ENCODE measurements at regions not wholly inside any gene's neighbourhood (a gene's known extent, or its start where the extent isn't known, plus 50 kb on each side); places are given as distances from the start of the nearest gene placed in this dataset.

DNA sequence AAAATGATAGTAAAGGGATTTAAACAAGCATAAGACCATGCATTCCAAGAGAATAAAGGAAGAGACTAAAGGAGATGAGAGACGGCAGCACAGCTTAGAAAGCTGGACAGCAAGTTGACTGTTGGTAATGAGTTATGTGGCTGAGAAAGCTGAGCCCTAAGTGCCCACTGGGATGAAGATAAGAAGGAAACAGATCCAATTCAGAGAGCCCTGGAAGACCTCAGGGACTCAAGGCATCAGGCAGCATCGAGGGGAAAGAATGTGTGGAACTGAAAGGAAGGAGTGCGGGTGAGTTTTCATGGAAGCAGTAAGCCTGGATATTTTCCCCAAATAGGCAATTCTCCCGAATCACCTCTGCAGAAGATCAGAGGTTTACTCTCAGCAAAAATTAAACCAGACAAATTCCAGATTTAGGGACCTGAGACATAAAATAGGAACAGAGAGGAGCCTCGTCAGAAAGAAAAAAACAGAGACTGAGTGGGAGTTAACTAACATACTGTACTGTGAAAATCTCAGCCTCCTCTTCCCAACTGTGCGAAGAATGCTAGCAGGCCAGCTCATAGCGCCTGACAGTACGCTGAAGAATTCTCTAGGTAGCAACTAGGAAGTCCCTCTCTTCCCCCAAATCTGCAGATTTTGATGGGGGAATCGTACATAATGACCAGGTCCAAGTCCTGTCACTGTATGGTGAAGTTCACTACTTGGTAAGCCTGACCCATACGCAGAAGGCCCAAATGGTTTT, 187.7 kb upstream of the TAPT1 start:
- no peak for TF ChIP-seq POLR2A (IDR thresholded peaks at IDR 0.05; ENCODE audit: control extremely low read depth in 1 of 2, low read depth in 2 of 2, low read length in 2 of 2)
- TF ChIP-seq POLR2AphosphoS5 (IDR thresholded peaks at IDR 0.05; ENCODE audit: low read depth, low read length): no peak
- TF ChIP-seq, protein P1, sequence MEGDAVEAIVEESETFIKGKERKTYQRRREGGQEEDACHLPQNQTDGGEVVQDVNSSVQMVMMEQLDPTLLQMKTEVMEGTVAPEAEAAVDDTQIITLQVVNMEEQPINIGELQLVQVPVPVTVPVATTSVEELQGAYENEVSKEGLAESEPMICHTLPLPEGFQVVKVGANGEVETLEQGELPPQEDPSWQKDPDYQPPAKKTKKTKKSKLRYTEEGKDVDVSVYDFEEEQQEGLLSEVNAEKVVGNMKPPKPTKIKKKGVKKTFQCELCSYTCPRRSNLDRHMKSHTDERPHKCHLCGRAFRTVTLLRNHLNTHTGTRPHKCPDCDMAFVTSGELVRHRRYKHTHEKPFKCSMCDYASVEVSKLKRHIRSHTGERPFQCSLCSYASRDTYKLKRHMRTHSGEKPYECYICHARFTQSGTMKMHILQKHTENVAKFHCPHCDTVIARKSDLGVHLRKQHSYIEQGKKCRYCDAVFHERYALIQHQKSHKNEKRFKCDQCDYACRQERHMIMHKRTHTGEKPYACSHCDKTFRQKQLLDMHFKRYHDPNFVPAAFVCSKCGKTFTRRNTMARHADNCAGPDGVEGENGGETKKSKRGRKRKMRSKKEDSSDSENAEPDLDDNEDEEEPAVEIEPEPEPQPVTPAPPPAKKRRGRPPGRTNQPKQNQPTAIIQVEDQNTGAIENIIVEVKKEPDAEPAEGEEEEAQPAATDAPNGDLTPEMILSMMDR (IDR thresholded peaks at IDR 0.05; ENCODE audit: control extremely low read depth in 1 of 3, insufficient read depth in 1 of 3, low read depth in 1 of 3, low read length in 3 of 3): no peak
- no peak for TF ChIP-seq EP300 (IDR thresholded peaks at IDR 0.05; ENCODE audit: borderline replicate concordance in 1 of 2, low read depth in 2 of 2, low read length in 2 of 2)
- no peak for TF ChIP-seq CHD2 (IDR thresholded peaks at IDR 0.05; ENCODE audit: low read length)
- TF ChIP-seq, protein P2, sequence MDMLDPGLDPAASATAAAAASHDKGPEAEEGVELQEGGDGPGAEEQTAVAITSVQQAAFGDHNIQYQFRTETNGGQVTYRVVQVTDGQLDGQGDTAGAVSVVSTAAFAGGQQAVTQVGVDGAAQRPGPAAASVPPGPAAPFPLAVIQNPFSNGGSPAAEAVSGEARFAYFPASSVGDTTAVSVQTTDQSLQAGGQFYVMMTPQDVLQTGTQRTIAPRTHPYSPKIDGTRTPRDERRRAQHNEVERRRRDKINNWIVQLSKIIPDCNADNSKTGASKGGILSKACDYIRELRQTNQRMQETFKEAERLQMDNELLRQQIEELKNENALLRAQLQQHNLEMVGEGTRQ (IDR thresholded peaks at IDR 0.05; ENCODE audit: low read length): no peak
- no peak for TF ChIP-seq EZH2 (IDR thresholded peaks at IDR 0.05; ENCODE audit: low read depth, low read length, severe bottlenecking)
- TF ChIP-seq TEAD4 (IDR thresholded peaks at IDR 0.05; ENCODE audit: low read depth, low read length): no peak
